Ovary (tissue), 7 donors: ENCODE measurements at regions not wholly inside any gene's neighbourhood (a gene's known extent, or its start where the extent isn't known, plus 50 kb on each side); places are given as distances from the start of the nearest gene placed in this dataset.

Experiments
- DNase-seq, 5 donors: peaks; one replicate each; pipeline ENCODE4 v3.0.0-alpha.2; 2019 to 2020
- H3K27ac ChIP-seq, 2 donors: fragments of 200-600 bp; one replicate each; pipeline versions ENCODE4 v1.5.1 to v1.8.0; 2019 to 2022
- H3K27me3 ChIP-seq: fragments of 200-600 bp; one replicate; pipeline ENCODE4 v1.8.0; 2022
- H3K36me3 ChIP-seq: fragments of 200-600 bp; sonication (generic); one replicate; pipeline ENCODE4 v1.5.1; 2019
- H3K4me1 ChIP-seq: one replicate; pipeline ENCODE4 v1.8.1; 2013; ENCODE audit warnings: mild to moderate bottlenecking, moderate library complexity; ENCODE audit not compliant: insufficient read depth
- H3K4me3 ChIP-seq: fragments of 200-600 bp; sonication (generic); one replicate; pipeline ENCODE4 v1.5.1; 2017
- H3K9me3 ChIP-seq, 2 donors: fragments of 200-600 bp in 1 of 2; sonication (generic) in 1 of 2; one replicate each; pipeline versions ENCODE4 v1.5.1 to v1.8.1; 2013 to 2019; ENCODE audit warnings: mild to moderate bottlenecking in 1 of 2, moderate library complexity in 1 of 2
- CTCF ChIP-seq, 3 donors: fragments of 450-650 bp in 2 of 3; fragments of 200-600 bp in 1 of 3; IDR thresholded peaks; one replicate each; pipeline versions ENCODE4 v1.5.1 to v1.8.0; 2016 to 2022; ENCODE audit warnings: antibody characterized with exemption in 3 of 3, mild to moderate bottlenecking in 1 of 3
- EP300 ChIP-seq: sonication (generic); formaldehyde crosslinking; IDR thresholded peaks from one replicate; pipeline ENCODE4 v1.6.1; 2017; ENCODE audit warnings: antibody characterized with exemption
- POLR2A ChIP-seq: fragments of 450-650 bp; IDR thresholded peaks from one replicate; pipeline ENCODE4 v1.6.1; 2017; ENCODE audit warnings: antibody characterized with exemption, mild to moderate bottlenecking, moderate library complexity
- WGBS, 3 donors: extraction: QIAGEN DNeasy Blood & Tissue Kit in 1 of 3; methylation state at CpG; one replicate each; pipeline versions ENCODE4 v1.1.5 to v1.1.7; 2013 to 2017; 5-methylcytosine and 5-hydroxymethylcytosine counted together
- intact Hi-C, 4 donors: fragments of 100-400 bp; cut with DNase I; formaldehyde crosslinking; loops; one replicate each; pipeline versions ENCODE4 v1.11.0 to v1.15.1; 2022 to 2023
- donor health status: DM: no; HTN: no; CAD: no; lungs with moderate emphysema.
- donor health status: DM: no; HTN: no; CAD: no.
- donor health status: Bipolar disorder and iron deficiency.
- donor health status: DM: no; HTN: no; CAD: no.
- donor health status: DM: yes; HTN: yes; CAD: no.

- Histone ChIP-seq H3K4me3 (no peak overlapping the region), H3K9me3 (no peaks in the 10 kb centered on the region), H3K36me3 (no peaks in the 10 kb centered on the region), H3K27ac (no peak overlapping the region), H3K4me1 (no peaks in the 10 kb centered on the region), H3K27me3 (no peaks in the 10 kb centered on the region)
- intact Hi-C loops: no loop called here
- 72 to 74% (median 73%) methylated on average over 9 of the region's 9 CpGs for whole genome bisulfite sequencing, 3 donors
- TF ChIP-seq CTCF (IDR thresholded peaks at IDR 0.05) (no peak), EP300 (no peak), POLR2A (no peak)
- peak in 1 of 5 donors; percentile 7 for DNase-seq
Measured at GRCh38 chr2:9750224-9751215, 92.8 kb upstream of the TAF1B start.

GRCh38 chr2:9751831-9752230 lies 91.4 kb upstream of the TAF1B start:
- TF ChIP-seq POLR2A (no peak), CTCF (IDR thresholded peaks at IDR 0.05) (no peak), EP300 (no peak)
- intact Hi-C loops: no loop called here
- H3K4me3 ChIP-seq: no peak overlapping the region
- no peak overlapping the region for H3K27ac ChIP-seq
- H3K4me1 ChIP-seq: no peaks in the 10 kb centered on the region
- H3K36me3 ChIP-seq: no peaks in the 10 kb centered on the region
- WGBS, 3 donors: 91 to 94% (median 93%) methylated on average over 11 of the region's 11 CpGs
- no peaks in the 10 kb centered on the region for H3K9me3 ChIP-seq
- H3K27me3 ChIP-seq: no peaks in the 10 kb centered on the region
- no peak for DNase-seq

GRCh38 chr2:9752441-9753275 lies 90.6 kb upstream of the TAF1B start:
- 62 to 78% (median 67%) methylated on average over 21 of the region's 21 CpGs for WGBS, 3 donors
- Histone ChIP-seq H3K4me1 (no peaks in the 10 kb centered on the region), H3K27me3 (no peaks in the 10 kb centered on the region), H3K27ac (no peak overlapping the region), H3K36me3 (no peaks in the 10 kb centered on the region), H3K9me3 (no peaks in the 10 kb centered on the region), H3K4me3 (no peak overlapping the region)
- intact Hi-C loops: no loop called here
- TF ChIP-seq POLR2A: no peak
- TF ChIP-seq EP300: no peak
- TF ChIP-seq CTCF (IDR thresholded peaks at IDR 0.05): no peak
- DNase-seq: peak in 1 of 5 donors; percentile 26

GRCh38 chr2:9753276-9753600 lies 90.0 kb upstream of the TAF1B start:
- Histone ChIP-seq H3K27ac (no peak overlapping the region), H3K9me3 (no peaks in the 10 kb centered on the region), H3K4me3 (no peak overlapping the region), H3K36me3 (no peaks in the 10 kb centered on the region), H3K4me1 (no peaks in the 10 kb centered on the region), H3K27me3 (no peaks in the 10 kb centered on the region)
- TF ChIP-seq POLR2A (no peak), EP300 (no peak), CTCF (IDR thresholded peaks at IDR 0.05) (no peak)
- no peak for DNase-seq
- intact Hi-C loops: no loop called here
- 10 to 21% (median 19%) methylated on average over 9 of the region's 9 CpGs for WGBS, 3 donors
